Cardiac muscle cell (in vitro differentiated cells and primary cell): ENCODE measurements at regions not wholly inside any gene's neighbourhood (a gene's known extent, or its start where the extent isn't known, plus 50 kb on each side); places are given as distances from the start of the nearest gene placed in this dataset.

Experiments used
- DNase-seq, 2 donors: peaks; one replicate each; pipeline versions ENCODE4 v3.0.0 to v3.0.0-alpha.2; 2010 to 2017; ENCODE audit warnings: low read depth in 1 of 2, low spot score in 1 of 2
- H3K27ac ChIP-seq: fragments of 200-600 bp; sonication (generic); 2 replicates; pipeline ENCODE4 v1.5.1; 2016
- H3K27me3 ChIP-seq: fragments of 200-600 bp; sonication (generic); 2 replicates; pipeline ENCODE4 v1.6.0; 2016; ENCODE audit warnings: control low read depth
- H3K36me3 ChIP-seq: fragments of 200-600 bp; sonication (generic); 2 replicates; pipeline ENCODE4 v1.5.1; 2016; ENCODE audit warnings: control low read depth
- H3K4me1 ChIP-seq: fragments of 200-600 bp; sonication (generic); 2 replicates; pipeline ENCODE4 v1.8.1; 2017; ENCODE audit warnings: low read depth, mild to moderate bottlenecking, mixed run types
- H3K4me3 ChIP-seq: fragments of 200-600 bp; sonication (generic); 2 replicates; pipeline ENCODE4 v1.5.1; 2016; ENCODE audit warnings: mild to moderate bottlenecking
- H3K9me3 ChIP-seq: fragments of 200-600 bp; sonication (generic); 2 replicates; pipeline ENCODE4 v1.5.1; 2017; ENCODE audit warnings: low read depth, mild to moderate bottlenecking, control low read depth
- CTCF ChIP-seq: IDR thresholded peaks from 2 replicates; pipeline ENCODE4 v1.5.1; 2012; ENCODE audit warnings: low read depth, mild to moderate bottlenecking, low read length

DNA sequence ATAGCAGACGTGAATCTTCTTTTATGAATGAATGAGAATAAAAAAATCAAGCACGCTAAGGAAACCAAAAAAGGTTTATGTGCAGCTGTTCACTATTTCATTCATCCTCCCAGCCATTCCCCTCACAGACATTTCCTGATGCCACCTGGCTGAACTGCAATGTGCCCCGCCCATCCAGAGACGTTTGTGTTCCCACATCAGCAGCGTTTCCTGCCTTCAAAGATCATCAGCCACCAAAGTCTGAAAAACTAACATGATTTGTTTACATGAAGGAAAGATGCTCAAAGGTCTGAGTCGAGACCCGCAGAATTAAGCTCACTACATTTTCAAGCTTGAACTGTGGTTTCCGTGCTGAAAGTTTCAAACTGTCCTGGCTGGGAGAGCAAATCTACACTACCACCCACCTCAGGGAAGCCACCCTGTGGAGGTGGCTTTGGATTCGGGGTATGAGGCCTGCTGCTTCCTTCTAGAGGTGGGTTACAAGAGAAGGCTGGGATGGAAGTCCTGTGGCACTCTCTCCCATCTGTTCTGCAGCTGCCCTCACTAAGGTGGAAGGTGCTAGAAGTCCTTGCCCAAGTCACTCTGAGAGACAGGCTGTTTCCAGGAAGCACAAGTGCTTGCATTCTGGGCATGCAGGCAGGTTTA, 201.3 kb upstream of the OSR1 start:
- no peaks in the 10 kb centered on the region for H3K9me3 ChIP-seq
- peaks cover 4% of the 10 kb centered on the region for H3K27me3 ChIP-seq
- H3K4me1 ChIP-seq = no peaks in the 10 kb centered on the region
- H3K27ac ChIP-seq = no peak overlapping the region
- DNase-seq = no peak
- H3K4me3 ChIP-seq = no peak overlapping the region
- TF ChIP-seq CTCF = no peak
- no peaks in the 10 kb centered on the region for H3K36me3 ChIP-seq

DNA sequence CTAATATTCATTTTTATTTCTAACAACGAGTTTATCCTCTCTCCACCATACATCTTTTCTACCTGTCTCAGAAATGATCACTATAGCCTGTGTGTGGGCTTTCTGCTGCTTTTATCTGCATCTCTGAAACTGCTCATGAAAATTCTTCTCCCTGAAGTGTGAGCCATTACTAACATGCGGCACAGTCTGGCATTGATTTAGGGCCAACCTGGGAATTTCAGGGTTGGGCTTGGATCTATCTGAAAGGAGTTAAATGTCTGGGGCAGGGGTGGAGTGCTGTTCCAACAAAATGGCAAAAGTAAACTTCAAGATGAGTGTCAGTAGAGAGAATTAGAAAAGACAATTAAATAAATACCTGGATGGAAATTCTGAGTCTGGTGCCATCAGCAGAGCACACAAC, 198.2 kb upstream of the OSR1 start:
- H3K27me3 ChIP-seq = peaks cover 6% of the 10 kb centered on the region
- DNase-seq = no peak
- no peaks in the 10 kb centered on the region for H3K4me1 ChIP-seq
- H3K9me3 ChIP-seq = no peaks in the 10 kb centered on the region
- H3K27ac ChIP-seq = no peak overlapping the region
- H3K36me3 ChIP-seq = no peaks in the 10 kb centered on the region
- no peak for TF ChIP-seq CTCF
- no peak overlapping the region for H3K4me3 ChIP-seq

DNA sequence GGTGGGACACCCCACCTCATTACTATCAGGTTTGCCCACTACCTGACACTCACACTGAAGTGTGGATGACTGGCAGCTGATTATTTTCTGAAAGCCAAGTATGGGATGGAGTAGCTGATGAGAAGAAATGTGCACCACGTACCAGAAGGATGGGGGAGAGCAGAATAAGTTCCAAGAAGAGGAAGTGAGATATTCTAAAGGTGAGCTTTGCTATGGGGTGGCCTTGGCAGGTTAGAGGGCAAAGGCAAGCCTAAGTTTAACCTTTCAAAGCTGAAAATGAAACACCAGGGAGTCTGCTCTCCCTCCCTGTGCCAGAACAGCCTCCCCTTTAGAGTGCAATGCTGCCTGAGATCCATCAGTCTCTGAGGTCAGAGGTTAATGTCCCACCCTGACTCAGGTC, 196.1 kb upstream of the OSR1 start:
- no peak for TF ChIP-seq CTCF
- Histone ChIP-seq H3K27ac (no peak overlapping the region), H3K4me1 (no peaks in the 10 kb centered on the region), H3K4me3 (no peak overlapping the region), H3K36me3 (no peaks in the 10 kb centered on the region), H3K9me3 (no peaks in the 10 kb centered on the region), H3K27me3 (peaks cover 3% of the 10 kb centered on the region)
- no peak for DNase-seq

GRCh38 chr2:19552270-19552669, 193.8 kb upstream of the OSR1 start:
- no peaks in the 10 kb centered on the region for H3K9me3 ChIP-seq
- peaks cover 3% of the 10 kb centered on the region for H3K27me3 ChIP-seq
- H3K4me3 ChIP-seq = no peak overlapping the region
- DNase-seq = no peak
- no peaks in the 10 kb centered on the region for H3K36me3 ChIP-seq
- no peaks in the 10 kb centered on the region for H3K4me1 ChIP-seq
- no peak for TF ChIP-seq CTCF
- no peak overlapping the region for H3K27ac ChIP-seq

DNA sequence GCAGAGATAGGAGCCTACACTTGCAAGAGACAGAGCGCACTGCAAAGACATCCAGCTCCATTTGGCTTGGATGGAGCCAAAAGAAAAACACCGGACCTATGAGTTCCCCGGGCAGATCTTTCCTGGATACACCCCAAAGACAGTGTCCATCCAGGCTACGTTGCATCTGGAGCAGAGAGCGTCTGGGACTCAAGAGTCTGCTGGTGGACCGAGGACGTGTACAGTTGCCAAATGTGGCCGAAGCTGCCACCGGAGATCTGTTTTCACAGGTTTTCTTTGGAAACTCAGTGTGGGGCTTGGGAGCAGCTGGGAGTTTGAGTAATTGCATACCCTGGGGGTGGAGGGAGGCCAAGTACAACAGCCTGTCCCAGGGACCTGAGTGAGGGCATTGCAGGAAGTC, 192.3 kb upstream of the OSR1 start:
- Histone ChIP-seq H3K9me3 (no peaks in the 10 kb centered on the region), H3K4me3 (no peak overlapping the region), H3K27ac (no peak overlapping the region), H3K4me1 (no peaks in the 10 kb centered on the region), H3K36me3 (no peaks in the 10 kb centered on the region), H3K27me3 (peaks cover 3% of the 10 kb centered on the region)
- no peak for DNase-seq
- TF ChIP-seq CTCF = no peak

GRCh38 chr2:19549821-19550220, 191.4 kb upstream of the OSR1 start:
- H3K4me1 ChIP-seq = no peaks in the 10 kb centered on the region
- no peaks in the 10 kb centered on the region for H3K36me3 ChIP-seq
- H3K9me3 ChIP-seq = no peaks in the 10 kb centered on the region
- peaks cover 3% of the 10 kb centered on the region for H3K27me3 ChIP-seq
- DNase-seq = no peak
- H3K4me3 ChIP-seq = no peak overlapping the region
- no peak for TF ChIP-seq CTCF
- H3K27ac ChIP-seq = no peak overlapping the region
